Gastroesophageal sphincter (tissue), 3 donors: ENCODE measurements at regions not wholly inside any gene's neighbourhood (a gene's known extent, or its start where the extent isn't known, plus 50 kb on each side); places are given as distances from the start of the nearest gene placed in this dataset.

Experiments
- CTCF ChIP-seq, 4 experiments: fragments of 200-600 bp in 2 of 4; fragments of 450-650 bp in 2 of 4; sonication (generic) in 1 of 4; IDR thresholded peaks; one replicate each; pipeline ENCODE4 v1.5.1; 2017 to 2019; ENCODE audit warnings: antibody characterized with exemption in 4 of 4, mild to moderate bottlenecking in 2 of 4, moderate library complexity in 2 of 4
- EP300 ChIP-seq: sonication (generic); formaldehyde crosslinking; IDR thresholded peaks from one replicate; pipeline ENCODE4 v1.6.1; 2017; ENCODE audit warnings: antibody characterized with exemption, mild to moderate bottlenecking
- POLR2A ChIP-seq, 2 donors: fragments of 450-650 bp; IDR thresholded peaks; one replicate each; pipeline ENCODE4 v1.6.1; 2017; ENCODE audit warnings: antibody characterized with exemption in 2 of 2, mild to moderate bottlenecking in 2 of 2, moderate library complexity in 1 of 2
- POLR2AphosphoS5 ChIP-seq: sonication (generic); formaldehyde crosslinking; IDR thresholded peaks from one replicate; pipeline ENCODE4 v1.6.1; 2017; ENCODE audit warnings: antibody characterized with exemption

- TF ChIP-seq CTCF (IDR thresholded peaks at IDR 0.05) = no peak
- no peak for TF ChIP-seq POLR2A (IDR thresholded peaks at IDR 0.05)
- no peak for TF ChIP-seq EP300
- TF ChIP-seq POLR2AphosphoS5 = no peak
These were observed 260.9 kb downstream of the BMP4 start for GRCh38 chr14:53695692-53696214.
